ENCODE measurements at regions not wholly inside any gene's neighbourhood (a gene's known extent, or its start where the extent isn't known, plus 50 kb on each side); places are given as distances from the start of the nearest gene placed in this dataset.

GRCh38 chr2:2902547-2903281 is 474.9 kb downstream of the EIPR1 start:
- no peak for DNase-seq
- H3K27ac ChIP-seq: no peak overlapping the region
- H3K36me3 ChIP-seq: no peaks in the 10 kb centered on the region
- in situ Hi-C loops (cut with MboI; ENCODE audit: low pct_ligation_motif_present in 1 of 4, low pct_unique_long_range_greater_than_20kb in 1 of 4, low sequenced_read_pairs in 3 of 4): no loop called here
- intact Hi-C loops (cut with DNase I; ENCODE audit: low total_unique reads): no loop called here
- 33 to 79% methylated on average over 2 to 8 of the region's 8 CpGs for WGBS, 2 donors (ENCODE audit: low coverage in 1 of 2)
- no peaks in the 10 kb centered on the region for H3K9me3 ChIP-seq
- no peaks in the 10 kb centered on the region for H3K27me3 ChIP-seq
- H3K4me3 ChIP-seq: no peak overlapping the region
- no peak for TF ChIP-seq CTCF (IDR thresholded peaks at IDR 0.05)
- TF ChIP-seq EP300 (IDR thresholded peaks at IDR 0.05; ENCODE audit: low read depth): no peak
- TF ChIP-seq POLR2A (IDR thresholded peaks at IDR 0.05): no peak
- TF ChIP-seq POLR2AphosphoS5 (IDR thresholded peaks at IDR 0.05): no peak
- H3K4me1 ChIP-seq: no peaks in the 10 kb centered on the region

GRCh38 chr2:2901384-2902345 is 476.0 kb downstream of the EIPR1 start:
- in situ Hi-C loops (cut with MboI; ENCODE audit: low pct_ligation_motif_present in 1 of 4, low pct_unique_long_range_greater_than_20kb in 1 of 4, low sequenced_read_pairs in 3 of 4) (no loop called here), intact Hi-C loops (cut with DNase I; ENCODE audit: low total_unique reads) (no loop called here)
- no peaks in the 10 kb centered on the region for H3K4me1 ChIP-seq
- H3K27ac ChIP-seq: no peak overlapping the region
- TF ChIP-seq POLR2A (IDR thresholded peaks at IDR 0.05) (no peak), EP300 (IDR thresholded peaks at IDR 0.05; ENCODE audit: low read depth) (no peak), CTCF (IDR thresholded peaks at IDR 0.05) (no peak), POLR2AphosphoS5 (IDR thresholded peaks at IDR 0.05) (no peak)
- H3K36me3 ChIP-seq: no peaks in the 10 kb centered on the region
- DNase-seq: no peak
- H3K27me3 ChIP-seq: no peaks in the 10 kb centered on the region
- no peaks in the 10 kb centered on the region for H3K9me3 ChIP-seq
- no peak overlapping the region for H3K4me3 ChIP-seq
- 23 to 46% methylated on average over 6 to 13 of the region's 13 CpGs for WGBS, 2 donors (ENCODE audit: low coverage in 1 of 2)

GRCh38 chr2:2899826-2900225 is 477.8 kb downstream of the EIPR1 start:
- in situ Hi-C loops (cut with MboI; ENCODE audit: low pct_ligation_motif_present in 1 of 4, low pct_unique_long_range_greater_than_20kb in 1 of 4, low sequenced_read_pairs in 3 of 4) (no loop called here), intact Hi-C loops (cut with DNase I; ENCODE audit: low total_unique reads) (no loop called here)

More at GRCh38 chr2:2899826-2900225, 477.8 kb downstream of the EIPR1 start:
- WGBS, 2 donors (ENCODE audit: low coverage in 1 of 2): 44 to 52% methylated on average over 4 of the region's 4 CpGs
- no peaks in the 10 kb centered on the region for H3K9me3 ChIP-seq
- no peak overlapping the region for H3K4me3 ChIP-seq
- no peaks in the 10 kb centered on the region for H3K4me1 ChIP-seq
- H3K27ac ChIP-seq: no peak overlapping the region
- H3K36me3 ChIP-seq: no peaks in the 10 kb centered on the region
- TF ChIP-seq EP300 (IDR thresholded peaks at IDR 0.05; ENCODE audit: low read depth) (no peak), POLR2A (IDR thresholded peaks at IDR 0.05) (no peak), CTCF (IDR thresholded peaks at IDR 0.05) (no peak), POLR2AphosphoS5 (IDR thresholded peaks at IDR 0.05) (no peak)
- no peak for DNase-seq
- no peaks in the 10 kb centered on the region for H3K27me3 ChIP-seq
